SH-SY5Y (cell line): ENCODE measurements at regions not wholly inside any gene's neighbourhood (a gene's known extent, or its start where the extent isn't known, plus 50 kb on each side); places are given as distances from the start of the nearest gene placed in this dataset.

ENCODE experiments used
- GATA2 ChIP-seq: IDR thresholded peaks from 2 replicates; pipeline ENCODE4 v1.6.1; 2011; ENCODE audit warnings: mild to moderate bottlenecking, low read depth, low read length
- GATA3 ChIP-seq: IDR thresholded peaks from 2 replicates; pipeline ENCODE4 v1.6.1; 2011; ENCODE audit warnings: low read depth, mild to moderate bottlenecking, low read length, moderate library complexity

DNA sequence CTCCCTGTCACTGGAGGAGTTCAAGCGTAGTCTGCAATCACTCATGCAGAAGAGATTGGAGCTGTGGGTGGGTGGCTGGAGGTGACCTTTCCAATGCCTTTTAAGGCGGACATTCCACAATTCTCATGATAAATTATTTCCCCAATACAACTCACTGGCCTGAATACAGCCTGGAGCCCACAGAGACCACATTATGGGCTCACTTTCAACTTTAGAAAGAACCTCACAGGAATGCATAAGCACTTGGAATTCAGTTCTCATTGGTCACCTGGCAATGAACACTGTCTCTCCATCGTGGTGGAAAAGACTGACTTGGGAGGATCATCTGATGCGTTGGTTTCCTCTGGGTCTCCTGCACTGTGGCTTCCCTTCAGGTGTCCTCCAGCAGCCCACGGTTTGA, 151.8 kb upstream of the KCND3 start:
- TF ChIP-seq GATA2 (no peak), GATA3 (no peak)

DNA sequence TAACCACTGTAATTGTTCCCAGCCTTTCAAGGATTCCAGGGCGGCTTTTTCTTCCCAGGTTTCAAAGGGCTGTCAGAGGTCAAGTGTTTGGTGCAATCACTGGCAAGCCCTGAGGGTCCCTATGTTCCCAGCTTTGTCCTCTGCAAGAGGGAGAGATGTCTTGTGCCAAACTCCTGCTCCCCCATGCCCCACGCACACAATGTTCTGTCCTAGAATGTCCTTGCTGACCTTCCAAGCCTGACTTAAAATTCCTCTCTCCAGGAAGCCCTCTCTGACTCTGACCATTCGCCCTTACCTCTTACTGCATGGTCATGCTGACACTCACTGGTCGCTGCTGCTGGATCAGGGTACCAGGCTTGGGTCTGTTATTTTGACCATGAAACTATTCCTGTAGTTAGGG, 152.5 kb upstream of the KCND3 start:
- TF ChIP-seq GATA3 (no peak), GATA2 (no peak)

DNA sequence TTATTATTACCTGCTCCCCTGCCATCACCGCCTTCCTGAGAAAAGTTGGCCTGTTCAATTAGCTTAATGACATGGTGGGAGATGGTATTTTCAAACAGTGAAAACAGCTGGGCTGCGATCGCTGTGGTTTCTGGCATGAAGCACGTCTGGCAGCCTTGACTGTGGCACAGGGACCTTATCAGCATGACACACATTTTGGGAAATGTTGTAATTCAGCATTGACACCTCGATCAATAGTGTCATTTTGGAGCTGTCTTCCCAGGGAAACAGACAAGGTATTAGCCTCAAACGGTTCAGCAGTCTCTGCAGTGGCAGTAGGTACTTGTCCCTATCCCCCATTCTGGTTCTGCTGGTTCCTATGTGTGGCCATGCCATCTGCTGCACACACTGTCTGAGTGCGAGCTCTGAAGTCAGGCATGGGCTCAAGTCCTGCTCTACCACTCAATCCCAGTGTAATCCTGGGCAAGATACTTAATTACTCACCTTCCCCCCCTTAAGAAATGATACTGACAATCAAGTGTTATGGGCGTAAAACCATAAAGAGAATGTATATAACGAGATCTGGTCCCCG, 154.5 kb upstream of the KCND3 start:
- TF ChIP-seq GATA3 = no peak
- TF ChIP-seq GATA2 = no peak

DNA sequence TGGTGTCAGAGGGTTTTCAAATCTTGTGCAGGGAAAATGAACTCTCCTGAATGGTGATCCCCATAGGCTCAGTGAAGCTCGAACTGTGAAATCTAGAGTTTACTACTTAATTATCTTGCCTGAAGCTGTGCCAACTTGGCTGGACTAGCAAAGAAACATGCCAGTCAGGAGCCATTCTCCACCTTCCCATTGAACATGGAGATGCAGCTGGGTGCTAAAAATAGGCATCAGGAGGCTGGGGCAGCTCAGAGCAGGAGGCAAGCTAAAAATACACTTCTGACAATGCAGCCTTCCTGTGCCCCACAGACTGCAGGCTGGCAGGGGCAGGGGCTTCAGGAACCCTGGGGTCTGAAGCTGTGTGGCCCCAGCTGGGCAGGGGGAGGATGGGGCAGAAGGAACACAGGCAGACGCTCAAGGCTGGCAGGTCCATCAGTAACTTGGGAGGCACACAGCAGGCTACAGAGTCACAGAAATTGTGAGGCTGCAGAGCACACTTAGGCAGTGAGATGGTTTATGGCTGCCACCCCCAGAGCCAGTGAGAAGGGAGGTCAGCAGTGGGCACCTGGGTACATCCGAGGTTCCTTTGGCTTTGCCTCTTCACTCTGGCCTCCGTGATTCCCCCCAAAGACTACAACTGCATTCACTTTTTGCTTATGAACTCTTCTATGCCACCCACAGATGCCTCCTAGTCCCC, 155.4 kb upstream of the KCND3 start:
- no peak for TF ChIP-seq GATA2
- TF ChIP-seq GATA3 = no peak

DNA sequence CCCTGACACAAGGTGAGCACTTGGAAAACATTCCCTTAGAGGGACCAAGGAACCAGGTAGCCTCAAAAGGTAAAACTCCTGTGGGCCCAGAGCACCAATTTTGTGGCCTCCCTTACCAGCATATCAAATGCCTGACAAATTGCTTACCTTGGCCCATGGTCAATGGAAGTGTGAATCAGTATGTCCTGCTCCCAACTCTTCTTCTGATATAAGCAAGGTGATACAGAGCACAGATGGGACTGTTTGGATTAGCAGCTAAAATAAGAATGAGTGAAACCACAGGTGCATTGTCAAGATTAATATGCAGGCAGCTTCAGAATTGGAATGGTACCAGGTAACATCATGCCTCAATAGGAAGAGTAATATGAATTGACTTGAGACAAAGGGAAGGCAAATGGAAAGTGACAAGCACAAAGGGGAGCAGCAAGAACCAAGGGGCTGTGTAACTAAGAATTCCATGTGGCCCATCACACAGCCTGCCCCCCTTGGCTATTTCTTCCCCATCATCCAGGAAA, 156.8 kb upstream of the KCND3 start:
- TF ChIP-seq GATA3 (no peak), GATA2 (no peak)

DNA sequence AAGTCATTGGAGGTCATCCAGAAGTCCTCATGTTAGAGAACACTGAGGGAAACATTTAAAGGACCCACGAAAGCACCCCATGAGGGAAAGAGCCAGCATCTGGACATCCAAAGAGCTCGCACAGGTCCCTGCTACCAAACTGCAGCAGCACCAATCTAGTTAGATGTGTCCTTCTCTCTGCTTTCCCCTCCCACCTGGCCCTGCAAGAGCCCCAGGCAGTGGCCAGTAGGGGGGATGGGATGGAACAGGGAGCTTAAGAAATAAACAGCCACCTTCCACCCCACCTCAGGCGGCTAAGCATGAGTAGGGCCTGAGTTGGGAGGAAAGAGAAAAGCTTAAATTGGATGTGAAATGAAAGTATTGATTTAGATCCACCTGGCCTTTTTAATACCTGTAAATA, 175.9 kb upstream of the KCND3 start:
- TF ChIP-seq GATA3 = no peak
- no peak for TF ChIP-seq GATA2

DNA sequence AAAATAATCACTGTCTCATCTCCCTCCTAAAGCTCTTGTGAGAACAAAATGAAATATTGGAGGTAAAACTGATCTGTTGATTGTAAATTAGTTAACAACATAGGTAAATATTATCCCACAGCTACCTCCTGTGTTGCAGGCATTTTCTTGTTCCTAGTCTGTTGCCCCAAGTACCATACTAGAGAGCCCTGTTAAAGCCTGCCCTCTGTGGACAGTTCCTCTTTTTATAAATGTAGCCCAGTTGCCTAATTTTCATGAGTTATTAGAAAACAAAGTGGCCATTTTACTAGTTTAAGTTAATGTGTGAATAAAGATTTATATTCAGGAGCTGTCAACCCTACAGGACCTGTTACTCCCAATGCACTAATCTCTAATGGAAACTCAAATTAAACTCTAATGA, 180.0 kb upstream of the KCND3 start:
- TF ChIP-seq GATA3 (no peak), GATA2 (no peak)

DNA sequence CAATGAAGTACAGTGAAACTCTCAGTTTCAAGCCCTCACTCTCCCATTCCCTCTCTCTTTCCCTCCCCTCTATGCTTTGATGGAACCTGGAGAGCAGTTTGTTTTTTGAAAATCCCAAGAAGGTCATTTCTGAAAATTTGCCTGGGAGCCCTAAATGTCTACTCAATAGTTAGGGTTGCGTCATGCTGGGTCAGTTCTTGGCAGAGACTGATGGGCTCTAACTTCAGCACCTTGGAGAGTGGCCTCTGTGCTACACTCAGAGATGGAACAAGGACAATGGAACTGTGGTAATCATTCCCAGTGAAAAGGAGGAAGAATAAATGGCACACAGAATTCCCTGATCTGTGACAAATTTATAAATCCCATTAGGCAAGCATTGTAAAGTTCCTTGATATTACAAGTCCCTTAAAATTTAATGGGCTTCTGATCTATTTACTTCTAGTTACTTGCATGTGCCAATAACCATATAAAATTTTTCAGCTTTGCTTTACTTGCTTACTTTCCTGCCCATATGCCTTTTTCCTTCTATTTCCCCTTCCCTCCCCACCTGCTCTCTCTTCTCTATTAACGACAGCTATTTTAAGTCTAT, 182.9 kb upstream of the KCND3 start:
- TF ChIP-seq GATA3 (no peak), GATA2 (no peak)

DNA sequence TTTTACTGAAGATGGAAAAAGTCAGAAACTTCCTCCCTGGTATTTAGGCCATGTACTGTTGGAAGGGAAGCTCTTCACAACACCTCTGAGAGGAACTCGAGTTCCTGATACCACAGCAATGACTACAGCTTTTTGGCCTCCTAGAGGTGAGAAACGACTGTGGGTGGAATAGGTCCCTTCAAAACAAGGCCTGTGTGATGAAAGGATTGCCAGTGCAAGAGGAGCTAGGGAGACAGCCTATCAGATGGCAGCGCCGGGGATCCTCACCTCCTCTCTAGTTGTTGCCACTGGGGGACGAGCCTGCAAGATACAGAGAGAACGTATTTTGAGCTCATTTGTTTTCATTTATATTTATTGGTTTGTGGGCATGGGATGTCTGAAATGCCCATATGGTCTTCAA, 187.8 kb upstream of the KCND3 start:
- no peak for TF ChIP-seq GATA3
- TF ChIP-seq GATA2 = no peak

DNA sequence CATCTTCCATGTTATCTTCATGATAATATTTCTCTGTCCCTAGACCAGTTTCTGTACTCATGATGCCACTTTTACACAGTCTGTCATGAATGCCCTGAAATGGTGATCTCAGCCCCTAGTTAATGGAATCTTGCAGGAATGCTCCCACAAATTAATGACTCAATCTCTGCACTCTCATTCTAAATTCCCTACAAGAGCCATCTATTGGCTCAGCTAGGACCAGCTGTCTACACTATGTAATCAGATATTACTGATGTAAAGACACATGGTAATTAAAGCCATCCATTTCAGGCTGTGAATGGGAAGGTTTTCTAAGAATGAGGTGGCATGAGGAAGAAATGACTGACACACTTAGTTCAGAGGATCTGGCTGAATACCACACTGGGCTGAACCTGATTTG, 199.1 kb upstream of the KCND3 start:
- TF ChIP-seq GATA3 = no peak
- no peak for TF ChIP-seq GATA2

DNA sequence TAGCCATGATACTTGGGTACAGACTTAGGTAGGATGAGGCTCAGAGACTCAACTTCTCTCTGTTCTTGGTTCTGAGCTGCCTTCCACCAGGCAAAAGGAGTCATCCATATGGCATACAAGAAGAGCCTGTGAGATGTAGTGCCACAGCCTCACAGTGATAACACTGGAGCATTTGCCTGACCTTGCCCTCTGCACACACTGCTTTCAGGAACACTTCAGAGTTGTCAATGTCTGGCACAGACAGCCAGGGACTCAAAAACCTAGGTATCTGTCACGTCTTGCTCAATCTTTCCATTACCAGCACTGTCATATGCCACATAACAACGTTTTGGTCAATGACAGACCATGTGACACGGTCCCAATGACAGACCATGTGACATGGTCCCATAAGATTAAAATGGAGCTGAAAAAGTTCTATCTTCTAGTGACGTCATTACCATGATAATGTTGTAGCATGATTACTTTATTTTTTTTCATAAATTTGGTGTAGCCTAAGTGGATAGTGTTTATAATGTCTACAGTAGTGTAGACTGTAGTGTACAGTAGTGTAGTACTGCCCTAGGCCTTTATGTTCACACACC, 199.9 kb upstream of the CTTNBP2NL start:
- TF ChIP-seq GATA2 (no peak), GATA3 (no peak)

DNA sequence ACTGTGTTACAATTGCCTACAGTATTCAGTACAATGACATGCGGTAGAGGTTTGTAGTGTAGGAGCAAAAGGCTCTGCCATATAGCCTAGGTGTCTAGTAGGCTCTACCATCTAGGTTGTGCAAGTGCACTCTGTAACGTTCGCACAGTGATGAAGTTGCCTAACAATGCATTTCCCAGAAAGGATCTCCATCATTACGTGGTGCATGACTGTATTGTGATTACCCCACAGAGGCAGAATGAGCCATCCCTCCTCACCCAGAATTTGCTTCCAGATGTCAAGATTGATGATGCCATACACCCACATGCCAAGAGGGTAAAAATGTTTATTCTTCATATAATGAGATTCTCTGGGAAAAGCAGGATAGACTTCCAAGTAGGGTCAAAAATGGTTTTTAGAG, 199.3 kb upstream of the CTTNBP2NL start:
- TF ChIP-seq GATA2 = no peak
- TF ChIP-seq GATA3 = no peak

DNA sequence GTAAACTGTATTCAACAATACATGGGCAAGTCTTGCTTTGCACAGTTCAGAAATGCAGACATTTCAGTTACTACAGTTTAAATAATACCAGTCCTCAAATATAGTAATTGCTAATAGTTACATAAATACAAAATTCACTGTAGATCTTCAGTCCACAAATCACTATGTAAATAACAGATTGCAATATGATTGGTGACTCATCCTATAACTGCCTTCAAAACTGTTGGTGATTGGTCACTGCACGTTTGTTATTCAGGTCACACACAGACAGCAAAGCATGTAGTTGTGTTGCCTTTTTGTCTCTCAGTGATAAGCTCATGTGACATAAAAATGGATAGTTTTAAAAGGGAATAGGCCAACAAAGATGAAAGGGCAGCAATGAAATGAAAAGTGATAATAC, 186.5 kb upstream of the CTTNBP2NL start:
- TF ChIP-seq GATA3 (no peak), GATA2 (no peak)

DNA sequence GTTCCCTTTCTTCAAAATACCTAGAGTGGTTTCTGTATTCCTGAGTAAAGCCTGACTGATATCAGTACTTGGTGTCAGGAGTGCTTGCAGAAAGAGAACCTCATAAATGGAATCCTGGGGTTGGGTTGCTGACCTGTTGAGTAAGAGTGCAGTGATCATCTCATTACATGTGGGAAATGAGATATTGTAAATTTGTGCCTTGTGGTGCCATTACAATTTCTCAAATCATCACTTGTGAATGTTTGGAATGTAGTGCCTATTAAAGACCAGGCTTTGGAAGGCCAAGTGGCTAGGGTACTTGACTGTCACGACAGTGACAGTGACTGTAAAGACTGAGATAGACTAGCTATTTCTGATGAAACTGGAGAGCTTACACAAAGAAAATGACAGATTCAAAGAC, 176.7 kb upstream of the CTTNBP2NL start:
- TF ChIP-seq GATA2 = no peak
- TF ChIP-seq GATA3 = no peak

DNA sequence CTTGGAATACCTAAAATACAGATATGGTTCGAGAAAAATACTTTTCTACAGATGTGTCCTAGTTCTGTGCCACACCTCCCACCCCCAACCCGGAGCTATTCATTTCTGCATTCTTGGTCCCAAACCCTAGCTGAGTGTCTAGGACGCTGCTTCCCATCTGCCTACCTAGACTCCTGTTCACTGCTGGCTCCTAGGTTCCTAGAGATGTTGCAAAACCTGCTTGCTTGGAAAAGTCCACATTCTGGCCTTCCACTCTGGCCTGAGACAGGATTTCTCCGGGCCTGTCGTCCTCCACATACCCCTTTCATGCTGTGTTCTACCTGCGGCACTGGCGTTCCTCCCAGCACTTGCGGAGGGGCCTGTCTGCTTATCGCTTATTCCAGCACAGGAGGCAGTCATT, 165.8 kb upstream of the CTTNBP2NL start:
- TF ChIP-seq GATA2 = no peak
- TF ChIP-seq GATA3 = no peak
